ENCODE measurements at regions not wholly inside any gene's neighbourhood (a gene's known extent, or its start where the extent isn't known, plus 50 kb on each side); places are given as distances from the start of the nearest gene placed in this dataset.

- no peak for TF ChIP-seq CTCF (conservative IDR thresholded peaks at IDR 0.05)
- no peak for TF ChIP-seq EZH2 (IDR thresholded peaks at IDR 0.05; ENCODE audit: low read depth)
Observed at GRCh38 chr7:133197972-133198544, 54.8 kb upstream of the EXOC4 start.
